Activated CD4-positive, alpha-beta T cell treated with anti-CD3 and anti-CD28 coated beads, Interleukin-2, amount 50 U/mL, for 16 hours (primary cell): ENCODE measurements at regions not wholly inside any gene's neighbourhood (a gene's known extent, or its start where the extent isn't known, plus 50 kb on each side); places are given as distances from the start of the nearest gene placed in this dataset.
"Not testable (repeated sequence)": the region's sequence is repeated elsewhere in the genome, so short reads cannot be mapped to it uniquely, and the experiment has no call there.

ENCODE experiments used
- DNase-seq: peaks from one replicate; pipeline ENCODE4 v3.0.0-alpha.2; 2020

GRCh38 chr15:35937380-35937779, 391.4 kb upstream of the DPH6 start:
- no peak for DNase-seq

GRCh38 chr15:35944945-35945585, 399.1 kb upstream of the DPH6 start:
- no peak for DNase-seq

GRCh38 chr15:35953424-35953823, 407.5 kb upstream of the DPH6 start:
- no peak for DNase-seq

GRCh38 chr15:35956056-35956455, 410.1 kb upstream of the DPH6 start:
- no peak for DNase-seq

- no peak for DNase-seq
Observed at GRCh38 chr15:35958021-35958420, 412.1 kb upstream of the DPH6 start.

- no peak for DNase-seq
Observed at GRCh38 chr15:35958975-35959374, 413.0 kb upstream of the DPH6 start.

- DNase-seq, result no peak
Observed at GRCh38 chr15:35963326-35963725, 417.4 kb upstream of the DPH6 start.

- no peak for DNase-seq
Observed at GRCh38 chr15:35966781-35967180, 420.8 kb upstream of the DPH6 start.

GRCh38 chr15:35967968-35968367, 422.0 kb upstream of the DPH6 start:
- not testable (repeated sequence) for DNase-seq

- no peak for DNase-seq
Observed at GRCh38 chr15:35973029-35973428, 427.1 kb upstream of the DPH6 start.

- no peak for DNase-seq
Observed at GRCh38 chr15:35974052-35974451, 428.1 kb upstream of the DPH6 start.

- DNase-seq, result no peak
Observed at GRCh38 chr15:35975941-35976340, 430.0 kb upstream of the DPH6 start.

GRCh38 chr15:35979608-35980007, 433.6 kb upstream of the DPH6 start:
- DNase-seq, result no peak

GRCh38 chr15:35980719-35981118, 434.8 kb upstream of the DPH6 start:
- no peak for DNase-seq

GRCh38 chr15:35986191-35986721, 440.3 kb upstream of the DPH6 start:
- no peak for DNase-seq

GRCh38 chr15:35987056-35987455, 441.1 kb upstream of the DPH6 start:
- no peak for DNase-seq

- no peak for DNase-seq
Observed at GRCh38 chr15:35991386-35991785, 445.4 kb upstream of the DPH6 start.

GRCh38 chr15:35992791-35993190, 446.8 kb upstream of the DPH6 start:
- DNase-seq, result no peak

- DNase-seq, result no peak
Observed at GRCh38 chr15:35993196-35993595, 447.2 kb upstream of the DPH6 start.

GRCh38 chr15:35994876-35995275, 448.9 kb upstream of the DPH6 start:
- no peak for DNase-seq

GRCh38 chr15:35998663-35999602, 453.0 kb upstream of the DPH6 start:
- DNase-seq, result no peak

GRCh38 chr15:36004891-36005490, 459.0 kb upstream of the DPH6 start:
- no peak for DNase-seq

GRCh38 chr15:36005542-36005941, 459.6 kb upstream of the DPH6 start:
- DNase-seq, result no peak

GRCh38 chr15:36007699-36008098, 461.7 kb upstream of the DPH6 start:
- no peak for DNase-seq
